Pancreas (tissue), 10 donors: ENCODE measurements at regions not wholly inside any gene's neighbourhood (a gene's known extent, or its start where the extent isn't known, plus 50 kb on each side); places are given as distances from the start of the nearest gene placed in this dataset.

Source experiments
- ATAC-seq, 4 donors: fragments of 200-7000 bp; cut with Tn5 transposase; one replicate each; pipeline versions ENCODE4 v1.8.0 to v1.9.1; 2020; ENCODE audit warnings: mild to moderate bottlenecking in 4 of 4, moderate library complexity in 4 of 4
- DNase-seq, 6 donors: peaks; one replicate each; pipeline ENCODE4 v3.0.0-alpha.2; 2020
- FAIRE-seq: peaks from 2 replicates; lab custom pipeline; 2012; peaks lifted over from hg19 to GRCh38; lab: Jason Lieb, UNC
- H3K27ac ChIP-seq, 4 donors: fragments of 200-600 bp; sonication (generic); 1 replicate in 3 of 4; 2 replicates in 1 of 4; pipeline versions ENCODE4 v1.5.0 to v1.8.0; 2020
- H3K27me3 ChIP-seq, 4 donors: fragments of 200-600 bp; one replicate each; pipeline ENCODE4 v1.8.0; 2021
- H3K36me3 ChIP-seq, 3 donors: fragments of 200-600 bp; sonication (generic) in 1 of 3; one replicate each; pipeline versions ENCODE4 v1.5.0 to v1.8.0; 2020 to 2021
- H3K4me1 ChIP-seq, 3 donors: fragments of 200-600 bp; one replicate each; pipeline ENCODE4 v1.8.0; 2021
- H3K4me3 ChIP-seq, 4 donors: fragments of 200-600 bp; sonication (generic) in 2 of 4; one replicate each; pipeline versions ENCODE4 v1.5.0 to v1.8.0; 2020 to 2021
- H3K9me3 ChIP-seq, 4 donors: fragments of 200-600 bp; one replicate each; pipeline ENCODE4 v1.8.0; 2021
- CTCF ChIP-seq, 4 donors: fragments of 200-600 bp; sonication (generic) in 3 of 4; IDR thresholded peaks; one replicate each; pipeline versions ENCODE4 v1.5.0 to v1.8.0; 2021; ENCODE audit warnings: antibody characterized with exemption in 4 of 4
- WGBS, 2 donors: extraction: QIAGEN DNeasy Blood & Tissue Kit; methylation state at CpG; one replicate each; pipeline ENCODE4 v1.1.7; 2013; 5-methylcytosine and 5-hydroxymethylcytosine counted together
- intact Hi-C, 3 donors: fragments of 100-400 bp; cut with DNase I; formaldehyde crosslinking; loops; one replicate each; pipeline versions ENCODE4 v1.11.1 to v1.14.2; 2022
- donor health status: healthy with polysubstance abuse.
- donor health status: DM: no; HTN: no; CAD: no; lungs with moderate emphysema.
- donor health status: DM: no; HTN: no; CAD: no.
- donor health status: control.
- donor health status: control.
- donor health status: Bipolar disorder and iron deficiency.
- donor health status: DM: yes; HTN: yes; CAD: no.
- donor health status: DM: no; HTN: no; CAD: no.
- donor health status: DM: no; HTN: no; CAD: no.
- donor health status: DM: yes; HTN: yes; CAD: no.

GRCh38 chr14:56720703-56721460, 89.4 kb downstream of the OTX2 start:
- WGBS, 2 donors = 26 to 41% methylated on average over 4 of the region's 4 CpGs
- no peak overlapping the region for H3K27ac ChIP-seq
- no peak for TF ChIP-seq CTCF (IDR thresholded peaks at IDR 0.05)
- H3K27me3 ChIP-seq = no peaks in the 10 kb centered on the region
- H3K36me3 ChIP-seq = no peaks in the 10 kb centered on the region
- intact Hi-C loops = no loop called here
- H3K4me1 ChIP-seq = no peaks in the 10 kb centered on the region
- FAIRE-seq = no peak
- no peak for ATAC-seq
- DNase-seq = no peak
- H3K9me3 ChIP-seq = no peaks in the 10 kb centered on the region
- no peak overlapping the region for H3K4me3 ChIP-seq

GRCh38 chr14:56718312-56718711, 92.0 kb downstream of the OTX2 start:
- Histone ChIP-seq H3K4me1 (no peaks in the 10 kb centered on the region), H3K4me3 (no peak overlapping the region), H3K9me3 (no peaks in the 10 kb centered on the region), H3K27me3 (no peaks in the 10 kb centered on the region), H3K27ac (no peak overlapping the region), H3K36me3 (no peaks in the 10 kb centered on the region)
- FAIRE-seq (no peak), DNase-seq (no peak), ATAC-seq (no peak)
- TF ChIP-seq CTCF (IDR thresholded peaks at IDR 0.05) = no peak
- intact Hi-C loops = no loop called here

GRCh38 chr14:56716705-56717104, 93.6 kb downstream of the OTX2 start:
- no peak for TF ChIP-seq CTCF (IDR thresholded peaks at IDR 0.05)
- Histone ChIP-seq H3K9me3 (no peaks in the 10 kb centered on the region), H3K36me3 (no peaks in the 10 kb centered on the region), H3K4me3 (no peak overlapping the region), H3K27me3 (no peaks in the 10 kb centered on the region), H3K4me1 (no peaks in the 10 kb centered on the region), H3K27ac (no peak overlapping the region)
- no peak for DNase-seq
- intact Hi-C loops = no loop called here
- ATAC-seq = no peak
- 58 to 64% methylated on average over 2 of the region's 2 CpGs for WGBS, 2 donors
- FAIRE-seq = no peak

- no peak for TF ChIP-seq CTCF (IDR thresholded peaks at IDR 0.05)
- no peak for DNase-seq
- intact Hi-C loops = no loop called here
- no peaks in the 10 kb centered on the region for H3K36me3 ChIP-seq
- no peak overlapping the region for H3K27ac ChIP-seq
- H3K4me1 ChIP-seq = no peaks in the 10 kb centered on the region
- no peak for ATAC-seq
- FAIRE-seq = no peak
- no peak overlapping the region for H3K4me3 ChIP-seq
- peaks cover 0 to 3% (median 0%) of the 10 kb centered on the region in 4 donors for H3K27me3 ChIP-seq
- no peaks in the 10 kb centered on the region for H3K9me3 ChIP-seq
- 58 to 61% methylated on average over 4 of the region's 4 CpGs for WGBS, 2 donors
Observed at GRCh38 chr14:56715938-56716337, 94.3 kb downstream of the OTX2 start.

- intact Hi-C loops = no loop called here
- no peak overlapping the region for H3K4me3 ChIP-seq
- H3K36me3 ChIP-seq = no peaks in the 10 kb centered on the region
- no peak for TF ChIP-seq CTCF (IDR thresholded peaks at IDR 0.05)
- 43 to 45% methylated on average over 3 of the region's 3 CpGs for WGBS, 2 donors
- peaks cover 0 to 3% (median 0%) of the 10 kb centered on the region in 4 donors for H3K27me3 ChIP-seq
- no peak for FAIRE-seq
- ATAC-seq = peak in 2 of 4 donors; percentile 21 to 39
- H3K9me3 ChIP-seq = no peaks in the 10 kb centered on the region
- peaks cover 0 to 5% (median 0%) of the 10 kb centered on the region in 3 donors for H3K4me1 ChIP-seq
- H3K27ac ChIP-seq = no peak overlapping the region
- DNase-seq = no peak
Observed at GRCh38 chr14:56709201-56709600, 101.1 kb downstream of the OTX2 start.
